Ecto neural progenitor cell (in vitro differentiated cells): ENCODE measurements at regions not wholly inside any gene's neighbourhood (a gene's known extent, or its start where the extent isn't known, plus 50 kb on each side); places are given as distances from the start of the nearest gene placed in this dataset.
"Not testable (repeated sequence)": the region's sequence is repeated elsewhere in the genome, so short reads cannot be mapped to it uniquely, and the experiment has no call there.

Experiments used
- DNase-seq: peaks from one replicate; pipeline ENCODE4 v3.0.0-alpha.2; 2018; ENCODE audit warnings: low spot score

DNA sequence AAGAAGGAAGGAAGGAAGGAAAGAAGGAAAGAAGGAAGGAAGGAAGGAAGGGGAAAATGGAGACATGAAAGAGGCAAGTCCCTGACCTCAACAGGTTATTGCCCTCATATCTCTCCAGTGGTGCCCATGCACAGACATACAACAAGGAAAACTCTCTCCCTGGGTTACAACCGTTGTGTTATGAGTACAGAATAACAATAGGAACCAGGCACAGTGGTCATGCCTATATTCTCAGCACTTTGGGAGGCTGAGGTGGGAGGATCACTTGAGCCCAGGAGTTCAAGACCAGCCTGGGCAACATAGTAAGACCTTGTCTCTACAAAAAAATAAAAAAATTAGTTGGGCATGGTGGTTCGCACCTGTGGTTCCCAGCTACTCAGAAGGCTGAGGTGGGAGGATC, 139.4 kb upstream of the HMGA2 start:
- no peak for DNase-seq

DNA sequence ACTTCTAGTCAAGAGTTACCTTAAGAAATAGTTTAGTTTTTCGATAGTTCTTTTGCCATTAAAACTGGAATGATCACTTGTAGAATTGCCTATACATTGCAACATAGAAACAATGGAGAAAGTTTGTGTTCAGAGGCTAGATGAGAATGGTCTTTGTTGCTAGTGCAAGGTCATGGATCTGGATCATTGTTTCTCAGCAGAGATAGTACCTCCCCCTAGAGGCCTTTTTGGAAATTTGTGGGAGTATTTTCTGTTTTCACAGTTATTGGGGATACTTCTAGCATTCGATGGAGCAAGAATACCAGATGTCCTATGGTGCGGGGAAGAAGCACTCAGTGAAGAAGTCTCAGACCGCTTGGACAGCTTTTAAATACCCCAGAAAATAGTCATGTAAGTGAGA, 138.8 kb upstream of the HMGA2 start:
- DNase-seq: no peak

GRCh38 chr12:65689508-65689907, 134.8 kb upstream of the HMGA2 start:
- no peak for DNase-seq

DNA sequence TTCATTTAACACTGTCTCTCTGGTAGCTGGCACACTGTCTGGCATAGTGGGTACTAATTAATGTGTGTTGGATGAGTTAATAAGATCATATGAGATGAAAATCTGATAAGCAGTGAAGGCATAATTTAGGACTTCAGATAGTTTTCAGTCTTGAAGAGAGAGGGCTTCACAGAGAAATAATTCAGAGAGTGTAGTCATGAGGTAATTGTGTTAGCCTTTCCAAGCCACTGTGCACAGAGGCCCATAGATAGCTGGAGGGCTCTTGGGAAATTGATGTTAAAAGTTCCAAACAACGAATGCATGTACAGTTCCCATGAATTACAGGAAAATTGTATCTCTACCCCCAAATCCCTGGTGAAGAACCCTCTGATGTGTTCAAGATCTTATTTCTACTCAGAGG, 133.8 kb upstream of the HMGA2 start:
- DNase-seq: no peak

DNA sequence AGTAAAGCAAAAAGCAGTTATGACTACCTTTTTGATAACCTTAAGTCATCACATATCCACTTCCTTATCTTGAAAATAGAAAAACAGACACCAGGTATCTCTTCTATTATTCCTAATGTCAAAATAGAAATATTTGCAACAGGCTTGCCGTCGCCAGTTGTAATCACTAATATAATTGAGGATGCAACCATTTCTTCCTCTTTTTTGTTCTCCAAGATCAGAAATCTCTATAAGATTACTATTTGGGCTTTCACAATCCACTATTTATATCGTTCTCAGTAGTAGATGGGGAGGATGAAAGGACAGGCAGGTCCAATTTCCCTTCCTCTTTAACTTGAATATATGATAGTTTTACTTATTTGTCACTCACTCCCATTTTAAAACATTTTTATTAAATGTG, 130.2 kb upstream of the HMGA2 start:
- DNase-seq: no peak

- no peak for DNase-seq
Observed at GRCh38 chr12:65695113-65695865, 129.0 kb upstream of the HMGA2 start.

DNA sequence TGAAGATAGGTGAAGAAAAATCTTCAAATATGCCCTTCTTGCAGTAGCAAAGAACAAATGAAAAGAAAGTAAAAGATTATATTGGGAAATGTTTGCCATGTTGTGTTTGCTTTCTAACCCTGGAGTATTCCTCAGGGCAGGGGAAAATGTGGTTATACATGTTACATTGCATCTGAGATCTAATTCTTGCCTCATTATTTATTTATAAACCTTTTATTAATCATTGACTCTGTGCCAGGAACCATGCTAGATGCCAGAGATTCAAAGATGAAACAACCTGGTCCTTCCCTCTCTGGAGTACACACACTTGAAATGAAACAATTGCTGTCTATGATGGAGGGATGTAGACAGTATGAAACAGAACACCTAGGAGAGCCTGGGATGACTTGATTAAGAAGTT, 128.1 kb upstream of the HMGA2 start:
- DNase-seq: no peak

GRCh38 chr12:65699251-65699650, 125.0 kb upstream of the HMGA2 start:
- DNase-seq: no peak

- no peak for DNase-seq
Observed at GRCh38 chr12:65703176-65703575, 121.1 kb upstream of the HMGA2 start.

DNA sequence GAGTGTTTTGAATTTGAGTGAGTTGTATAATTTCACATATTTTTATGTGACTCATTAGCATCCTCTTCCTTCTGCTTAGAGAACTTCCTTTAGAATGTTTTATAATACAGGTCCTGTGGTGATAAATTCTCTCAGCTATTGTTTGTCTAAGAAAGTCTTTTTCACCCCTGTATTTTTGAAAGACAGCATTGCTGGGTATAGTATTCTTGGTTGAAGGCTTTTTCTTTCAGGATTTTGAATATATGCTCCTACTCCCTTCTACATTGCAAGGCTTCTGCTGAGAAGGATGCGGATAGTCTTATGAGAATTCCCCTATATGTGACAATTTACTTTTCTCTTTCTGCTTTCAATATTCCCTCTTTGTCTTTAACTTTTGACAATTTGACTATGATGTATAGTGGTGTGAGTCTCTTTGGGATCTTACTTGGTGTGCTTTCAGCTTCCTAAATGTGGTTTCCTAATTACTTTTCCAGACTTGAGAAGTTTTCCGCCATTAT, 118.9 kb upstream of the HMGA2 start:
- no peak for DNase-seq

- no peak for DNase-seq
Observed at GRCh38 chr12:65707051-65707450, 117.2 kb upstream of the HMGA2 start.

GRCh38 chr12:65712260-65713004, 111.9 kb upstream of the HMGA2 start:
- no peak for DNase-seq

DNA sequence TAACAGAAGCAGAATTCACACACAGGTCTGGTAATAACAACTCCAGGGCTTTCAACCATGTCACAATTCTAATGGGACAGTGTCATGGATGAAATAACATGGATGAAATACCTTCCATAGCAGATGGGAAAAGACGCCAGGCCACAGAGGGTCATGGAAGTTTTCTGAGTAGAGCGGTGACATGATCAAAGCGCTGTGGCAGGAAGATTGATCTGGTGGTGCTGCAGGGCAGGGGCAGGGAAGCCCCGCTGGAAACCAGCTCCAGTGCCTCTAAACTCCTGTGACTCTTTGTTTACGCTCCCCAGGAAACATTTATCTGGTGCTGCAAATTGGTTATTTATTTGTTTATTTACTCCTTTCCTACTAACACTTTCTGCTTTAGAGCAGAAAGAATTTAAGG, 108.3 kb upstream of the HMGA2 start:
- DNase-seq: no peak

GRCh38 chr12:65720136-65721130, 103.8 kb upstream of the HMGA2 start:
- DNase-seq: no peak

DNA sequence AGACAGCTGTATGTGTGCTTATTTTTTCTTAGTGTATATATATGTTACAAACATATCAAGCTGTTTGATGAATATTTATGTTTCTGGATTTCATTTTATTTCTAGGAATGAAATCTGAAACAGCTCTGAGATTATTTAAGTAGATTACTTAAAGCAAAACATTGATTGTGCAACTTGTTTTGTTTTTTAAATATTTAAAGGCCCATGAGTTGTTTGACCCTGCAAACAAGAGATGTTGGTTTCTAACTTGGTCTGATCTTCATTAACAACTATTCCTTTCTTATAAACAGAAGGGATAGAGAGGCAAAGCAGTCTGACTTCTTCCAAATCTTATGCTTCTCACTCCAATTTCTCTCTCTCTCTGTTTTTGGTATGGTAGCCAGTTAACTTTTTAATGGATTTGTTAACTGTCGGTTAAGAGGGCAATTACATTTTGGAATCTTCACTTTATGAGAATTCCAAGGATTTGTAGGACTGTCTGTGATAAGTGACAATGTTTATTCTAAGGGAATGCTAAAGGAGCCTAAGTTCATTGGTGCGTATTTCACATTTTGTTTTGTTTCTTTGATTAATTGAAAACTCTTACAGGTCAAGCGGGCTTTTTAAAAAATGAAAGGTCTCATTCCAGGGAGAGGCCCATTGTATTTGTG, 102.6 kb upstream of the HMGA2 start:
- DNase-seq: no peak

DNA sequence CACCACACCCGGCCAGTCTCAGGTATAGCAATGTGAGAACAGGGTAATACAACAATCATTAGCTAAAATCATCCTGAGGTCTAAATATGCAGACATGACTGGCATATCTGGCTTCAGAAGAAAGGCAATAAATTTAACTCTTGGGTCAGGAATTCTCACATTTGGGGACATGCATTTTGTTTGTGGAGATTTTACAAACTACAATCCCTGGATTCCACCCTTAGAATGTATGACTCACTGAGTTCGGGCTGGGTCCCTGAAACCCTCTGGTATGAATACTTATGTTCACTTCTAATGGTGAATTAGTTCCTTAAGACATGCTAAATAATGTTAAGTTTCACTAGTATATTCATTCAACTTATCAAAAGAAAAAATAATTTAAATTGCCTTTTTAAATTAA, 98.9 kb upstream of the HMGA2 start:
- DNase-seq: no peak

- no peak for DNase-seq
Observed at GRCh38 chr12:65728455-65728847, 95.8 kb upstream of the HMGA2 start.

GRCh38 chr12:65728848-65729793, 95.2 kb upstream of the HMGA2 start:
- DNase-seq: peak; percentile 80

- no peak for DNase-seq
Observed at GRCh38 chr12:65731771-65732170, 92.5 kb upstream of the HMGA2 start.

GRCh38 chr12:65733643-65734042, 90.6 kb upstream of the HMGA2 start:
- not testable (repeated sequence) for DNase-seq

- no peak for DNase-seq
Observed at GRCh38 chr12:65734226-65734625, 90.1 kb upstream of the HMGA2 start.
